Lung (tissue), 11 donors: ENCODE measurements at regions not wholly inside any gene's neighbourhood (a gene's known extent, or its start where the extent isn't known, plus 50 kb on each side); places are given as distances from the start of the nearest gene placed in this dataset.

ENCODE experiments used
- ATAC-seq: fragments of 200-7000 bp; cut with Tn5 transposase; one replicate; pipeline ENCODE4 v1.9.1; 2020; ENCODE audit warnings: moderate number of reproducible peaks; ENCODE audit not compliant: insufficient read depth, low FRiP score
- DNase-seq, 3 donors: peaks; one replicate each; pipeline ENCODE4 v3.0.0-alpha.2; 2013 to 2017
- H3K27ac ChIP-seq, 2 donors: one replicate each; pipeline ENCODE4 v1.5.1; 2013; ENCODE audit warnings: mild to moderate bottlenecking in 2 of 2, moderate library complexity in 2 of 2, control low read depth in 1 of 2, inconsistent platforms in 1 of 2, low read depth in 1 of 2, low read length in 1 of 2
- H3K27me3 ChIP-seq, 3 donors: one replicate each; pipeline ENCODE4 v1.5.1; 2013; ENCODE audit warnings: low read length in 2 of 3; ENCODE audit not compliant: control insufficient read depth in 3 of 3, insufficient read depth in 3 of 3
- H3K36me3 ChIP-seq, 4 donors: one replicate each; pipeline ENCODE4 v1.5.1; 2013; ENCODE audit warnings: low read length in 4 of 4, mild to moderate bottlenecking in 1 of 4, moderate library complexity in 1 of 4; ENCODE audit not compliant: control insufficient read depth in 4 of 4, insufficient read depth in 4 of 4
- H3K4me1 ChIP-seq, 5 donors: one replicate each; pipeline ENCODE4 v1.5.1; 2013; ENCODE audit warnings: low read length in 5 of 5, mild to moderate bottlenecking in 2 of 5, moderate library complexity in 1 of 5; ENCODE audit not compliant: control insufficient read depth in 5 of 5, insufficient read depth in 5 of 5
- H3K4me3 ChIP-seq: one replicate; pipeline ENCODE4 v1.5.1; 2013; ENCODE audit warnings: mild to moderate bottlenecking, control low read depth, moderate library complexity
- H3K9ac ChIP-seq, 2 donors: one replicate each; pipeline ENCODE4 v1.5.1; 2013; ENCODE audit warnings: low read length in 2 of 2, control low read depth in 1 of 2; ENCODE audit not compliant: insufficient read depth in 1 of 2
- H3K9me3 ChIP-seq, 4 donors: one replicate each; pipeline ENCODE4 v1.5.1; 2013; ENCODE audit warnings: low read length in 3 of 4, mild to moderate bottlenecking in 1 of 4, moderate library complexity in 1 of 4; ENCODE audit not compliant: control insufficient read depth in 4 of 4, insufficient read depth in 3 of 4
- CTCF ChIP-seq: IDR thresholded peaks from 2 replicates; pipeline ENCODE4 v1.5.1; 2012; ENCODE audit warnings: mild to moderate bottlenecking; ENCODE audit errors: control extremely low read depth, extremely low read depth
- WGBS, 2 donors: extraction: QIAGEN DNeasy Blood & Tissue Kit; methylation state at CpG; one replicate each; pipeline ENCODE4 v1.1.7; 2013; 5-methylcytosine and 5-hydroxymethylcytosine counted together
- donor health status: control.
- donor health status: control.
- donor health status: Bipolar disorder and iron deficiency.
- donor health status: healthy.
- donor health status: DM: yes; HTN: yes; CAD: no.

GRCh38 chr6:132062626-132063025 is 111.5 kb upstream of the CCN2 start:
- no peak overlapping the region for H3K4me3 ChIP-seq
- no peak overlapping the region for H3K9ac ChIP-seq
- TF ChIP-seq CTCF: no peak
- ATAC-seq: no peak
- H3K36me3 ChIP-seq: no peaks in the 10 kb centered on the region
- H3K4me1 ChIP-seq: peaks cover 0 to 7% (median 0%) of the 10 kb centered on the region in 5 donors
- H3K9me3 ChIP-seq: no peaks in the 10 kb centered on the region
- H3K27me3 ChIP-seq: no peaks in the 10 kb centered on the region
- WGBS, 2 donors: 70 to 74% methylated on average over 3 of the region's 3 CpGs
- no peak overlapping the region for H3K27ac ChIP-seq
- peak in 2 of 3 donors; percentile 2 to 19 for DNase-seq

GRCh38 chr6:132061381-132061780 is 110.2 kb upstream of the CCN2 start:
- Histone ChIP-seq H3K27ac (no peak overlapping the region), H3K9me3 (peaks cover 0 to 7% (median 3%) of the 10 kb centered on the region in 4 donors), H3K9ac (no peak overlapping the region), H3K4me3 (no peak overlapping the region), H3K27me3 (no peaks in the 10 kb centered on the region), H3K36me3 (no peaks in the 10 kb centered on the region), H3K4me1 (peaks cover 0 to 7% (median 0%) of the 10 kb centered on the region in 5 donors)
- 70 to 81% methylated on average over 1 of the region's 1 CpG for WGBS, 2 donors
- ATAC-seq: no peak
- no peak for DNase-seq
- TF ChIP-seq CTCF: no peak

GRCh38 chr6:132060591-132060990 is 109.4 kb upstream of the CCN2 start:
- Histone ChIP-seq H3K9ac (no peak overlapping the region), H3K36me3 (no peaks in the 10 kb centered on the region), H3K4me3 (no peak overlapping the region), H3K27ac (no peak overlapping the region), H3K4me1 (peaks cover 0 to 7% (median 0%) of the 10 kb centered on the region in 5 donors), H3K9me3 (peaks cover 0 to 7% (median 4%) of the 10 kb centered on the region in 4 donors), H3K27me3 (no peaks in the 10 kb centered on the region)
- no peak for TF ChIP-seq CTCF
- 81 to 88% methylated on average over 4 of the region's 4 CpGs for WGBS, 2 donors
- ATAC-seq: no peak
- DNase-seq: no peak

DNA sequence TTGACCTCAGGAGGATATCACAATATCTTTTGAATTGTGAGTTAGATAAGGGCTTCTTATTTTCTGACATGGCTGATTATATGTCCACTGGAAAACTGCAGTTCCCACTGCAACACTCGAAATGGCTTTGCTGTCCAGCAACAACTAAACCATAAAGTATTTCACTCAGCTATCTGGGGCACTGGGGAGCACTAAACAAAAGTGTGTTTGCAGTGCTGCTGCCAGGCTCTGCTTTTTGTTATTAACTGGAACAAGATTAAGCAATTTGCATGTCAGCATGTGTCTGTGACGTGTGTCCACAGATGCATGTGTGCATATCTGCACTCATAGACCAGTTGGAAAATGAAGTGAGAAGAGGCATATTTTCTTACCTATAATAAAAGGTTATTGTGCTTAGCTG is 107.8 kb upstream of the CCN2 start:
- TF ChIP-seq CTCF: no peak
- no peak for ATAC-seq
- Histone ChIP-seq H3K9me3 (peaks cover 0 to 7% (median 4%) of the 10 kb centered on the region in 4 donors), H3K27ac (no peak overlapping the region), H3K27me3 (no peaks in the 10 kb centered on the region), H3K9ac (no peak overlapping the region), H3K4me3 (no peak overlapping the region), H3K4me1 (peaks cover 0 to 7% (median 0%) of the 10 kb centered on the region in 5 donors), H3K36me3 (no peaks in the 10 kb centered on the region)
- DNase-seq: no peak
- WGBS, 2 donors: 29 to 37% methylated on average over 2 of the region's 2 CpGs
